DOHH2 (cell line): ENCODE measurements at regions not wholly inside any gene's neighbourhood (a gene's known extent, or its start where the extent isn't known, plus 50 kb on each side); places are given as distances from the start of the nearest gene placed in this dataset.

Experiments
- H3F3A ChIP-seq: fragments of 200-600 bp; sonication (generic), shearing (Covaris generic); 2 replicates; pipeline ENCODE4 v1.6.0; 2016; ENCODE audit warnings: antibody characterized with exemption, mild to moderate bottlenecking; ENCODE audit not compliant: control insufficient read depth, insufficient read depth
- H3K27ac ChIP-seq: fragments of 200-600 bp; sonication (generic); 2 replicates; pipeline ENCODE4 v1.5.1; 2014; ENCODE audit warnings: low read depth, mild to moderate bottlenecking, low read length, moderate library complexity
- H3K27me3 ChIP-seq: fragments of 200-600 bp; sonication (generic); 2 replicates; pipeline ENCODE4 v1.6.1; 2014; ENCODE audit warnings: mild to moderate bottlenecking, low read length, mixed read lengths; ENCODE audit not compliant: control insufficient read depth
- H3K36me3 ChIP-seq: fragments of 200-600 bp; sonication (generic); 2 replicates; pipeline ENCODE4 v1.6.1; 2014; ENCODE audit warnings: mild to moderate bottlenecking, low read length, moderate library complexity, mixed read lengths; ENCODE audit not compliant: control insufficient read depth
- H3K4me1 ChIP-seq: fragments of 200-600 bp; sonication (generic); 2 replicates; pipeline ENCODE4 v1.6.1; 2014; ENCODE audit warnings: mild to moderate bottlenecking, low read length, mixed read lengths; ENCODE audit not compliant: control insufficient read depth
- H3K4me2 ChIP-seq: fragments of 200-600 bp; sonication (generic); 2 replicates; pipeline ENCODE4 v1.6.0; 2014; ENCODE audit warnings: mild to moderate bottlenecking, low read length, moderate library complexity
- H3K4me3 ChIP-seq: fragments of 200-600 bp; sonication (generic); 2 replicates; pipeline ENCODE4 v1.5.1; 2014; ENCODE audit warnings: mild to moderate bottlenecking, low read length, mixed read lengths
- H3K79me2 ChIP-seq: fragments of 200-600 bp; sonication (generic); 2 replicates; pipeline ENCODE4 v1.6.1; 2014; ENCODE audit warnings: mild to moderate bottlenecking, low read length, mixed read lengths; ENCODE audit not compliant: control insufficient read depth
- H3K9me2 ChIP-seq: fragments of 200-600 bp; sonication (generic); replicated peaks from 2 replicates; pipeline ENCODE4 v1.6.1; 2014; ENCODE audit warnings: mild to moderate bottlenecking, low read length, mixed read lengths; ENCODE audit not compliant: control insufficient read depth
- H3K9me3 ChIP-seq: fragments of 200-600 bp; sonication (generic); 2 replicates; pipeline ENCODE4 v1.6.1; 2014; ENCODE audit warnings: antibody characterized with exemption, low read length, mixed read lengths; ENCODE audit not compliant: control insufficient read depth, insufficient read depth
- H4K20me1 ChIP-seq: fragments of 200-600 bp; sonication (generic); 2 replicates; pipeline ENCODE4 v1.6.0; 2014; ENCODE audit warnings: low read depth, mild to moderate bottlenecking, antibody characterized with exemption, low read length, moderate library complexity; ENCODE audit not compliant: control insufficient read depth, insufficient read depth
- CTCF ChIP-seq: fragments of 200-600 bp; sonication (generic); IDR thresholded peaks from one replicate; pipeline ENCODE4 v1.5.1; 2014; ENCODE audit warnings: antibody characterized with exemption, mild to moderate bottlenecking, low read depth, low read length; ENCODE audit not compliant: poor library complexity, severe bottlenecking
- EZH2phosphoT487 ChIP-seq: fragments of 200-600 bp; sonication (generic); IDR thresholded peaks from 2 replicates; pipeline ENCODE4 v1.6.1; 2017; ENCODE audit warnings: borderline replicate concordance, mild to moderate bottlenecking, antibody characterized with exemption, low read length, moderate library complexity, mixed read lengths

- Histone ChIP-seq H3K9me2 (no peaks in the 10 kb centered on the region), H3K27me3 (no peaks in the 10 kb centered on the region), H3K4me1 (no peaks in the 10 kb centered on the region), H3K9me3 (peaks cover 5% of the 10 kb centered on the region; the same call in 1 of the 2 replicates), H3K79me2 (no peaks in the 10 kb centered on the region), H3K27ac (no peak overlapping the region), H3K36me3 (no peaks in the 10 kb centered on the region), H4K20me1 (no peaks in the 10 kb centered on the region), H3K4me3 (no peak overlapping the region), H3K4me2 (no peak overlapping the region), H3F3A (no peaks in the 10 kb centered on the region)
- TF ChIP-seq CTCF (no peak), EZH2phosphoT487 (no peak)
These were observed 1680.6 kb upstream of the RAG2 start for GRCh38 chr11:38278457-38279141.

GRCh38 chr11:38274031-38274430, 1676.0 kb upstream of the RAG2 start:
- no peaks in the 10 kb centered on the region for H3K27me3 ChIP-seq
- peaks cover 2% of the 10 kb centered on the region; the same call in 1 of the 2 replicates for H3K9me3 ChIP-seq
- H3K9me2 ChIP-seq = no peaks in the 10 kb centered on the region
- no peaks in the 10 kb centered on the region for H4K20me1 ChIP-seq
- no peaks in the 10 kb centered on the region for H3K4me1 ChIP-seq
- H3K79me2 ChIP-seq = no peaks in the 10 kb centered on the region
- no peaks in the 10 kb centered on the region for H3F3A ChIP-seq
- H3K27ac ChIP-seq = no peak overlapping the region
- H3K4me2 ChIP-seq = no peak overlapping the region
- no peak overlapping the region for H3K4me3 ChIP-seq
- TF ChIP-seq EZH2phosphoT487 = no peak
- TF ChIP-seq CTCF = no peak
- H3K36me3 ChIP-seq = no peaks in the 10 kb centered on the region

- no peak for TF ChIP-seq CTCF
- no peaks in the 10 kb centered on the region for H3K27me3 ChIP-seq
These were observed 1674.3 kb upstream of the RAG2 start for GRCh38 chr11:38272376-38272775.

More at GRCh38 chr11:38272376-38272775, 1674.3 kb upstream of the RAG2 start:
- Histone ChIP-seq H4K20me1 (no peaks in the 10 kb centered on the region), H3K4me2 (no peak overlapping the region), H3K9me2 (no peaks in the 10 kb centered on the region), H3F3A (no peaks in the 10 kb centered on the region), H3K36me3 (no peaks in the 10 kb centered on the region), H3K27ac (no peak overlapping the region), H3K9me3 (peaks cover 2% of the 10 kb centered on the region; the same call in 1 of the 2 replicates), H3K79me2 (no peaks in the 10 kb centered on the region), H3K4me3 (no peak overlapping the region), H3K4me1 (no peaks in the 10 kb centered on the region)
